NCI-H82 treated with DMSO at 0.1 percent for 48 hours (cell line): ENCODE measurements at regions not wholly inside any gene's neighbourhood (a gene's known extent, or its start where the extent isn't known, plus 50 kb on each side); places are given as distances from the start of the nearest gene placed in this dataset.
"Not testable (repeated sequence)": the region's sequence is repeated elsewhere in the genome, so short reads cannot be mapped to it uniquely, and the experiment has no call there.

Source experiments
- DNase-seq: peaks from one replicate; lab custom pipeline; 2025; ENCODE audit not compliant: unreplicated experiment; lab: John Stamatoyannopoulos, UW

DNA sequence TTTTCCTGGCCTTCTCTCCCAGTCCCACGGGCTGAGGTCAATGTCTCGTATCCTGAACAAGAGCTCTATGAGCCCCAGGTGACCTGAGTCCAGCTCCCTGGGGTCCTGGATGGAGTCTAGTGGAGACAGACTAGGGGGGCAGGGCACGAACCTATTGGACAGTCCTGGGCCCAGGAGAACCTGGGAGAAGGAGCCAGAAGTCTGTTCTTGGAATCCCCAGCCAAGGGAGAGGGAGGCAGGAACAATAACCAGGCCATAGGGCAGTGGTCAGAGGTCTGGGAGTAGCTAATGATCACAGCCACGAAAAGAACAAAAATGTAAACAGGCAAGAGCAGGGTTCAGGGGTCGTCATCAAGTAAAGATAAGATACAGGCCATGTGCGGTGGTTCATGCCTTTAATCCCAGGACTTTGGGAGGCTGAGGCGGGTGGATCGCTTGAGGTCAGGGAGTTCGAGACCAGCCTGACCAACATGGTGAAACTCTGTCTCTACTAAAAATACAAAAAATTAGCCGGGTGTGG lies 60.8 kb downstream of the COPRS start:
- DNase-seq: no peak

DNA sequence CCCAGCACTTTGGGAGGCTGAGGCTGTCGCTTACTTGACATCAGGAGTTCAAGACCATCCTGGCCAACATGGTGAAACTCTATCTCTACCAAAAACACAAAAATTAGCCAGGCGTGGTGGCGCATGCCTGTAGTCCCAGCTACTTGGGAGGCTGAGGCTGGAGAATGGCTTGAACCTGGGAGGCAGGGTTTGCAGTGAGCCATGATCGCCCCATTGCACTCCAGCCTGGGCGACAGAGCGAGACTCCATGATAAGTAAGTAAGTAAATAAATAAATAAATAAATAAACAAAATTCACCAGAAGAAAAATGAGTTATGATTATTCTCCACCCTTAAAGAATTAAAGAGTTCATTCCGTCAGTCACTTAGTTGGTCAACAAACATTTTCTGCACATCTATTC lies 63.1 kb downstream of the COPRS start:
- DNase-seq: not testable (repeated sequence)

- no peak for DNase-seq
Observed at GRCh38 chr17:31794111-31794510, 64.9 kb downstream of the COPRS start.

DNA sequence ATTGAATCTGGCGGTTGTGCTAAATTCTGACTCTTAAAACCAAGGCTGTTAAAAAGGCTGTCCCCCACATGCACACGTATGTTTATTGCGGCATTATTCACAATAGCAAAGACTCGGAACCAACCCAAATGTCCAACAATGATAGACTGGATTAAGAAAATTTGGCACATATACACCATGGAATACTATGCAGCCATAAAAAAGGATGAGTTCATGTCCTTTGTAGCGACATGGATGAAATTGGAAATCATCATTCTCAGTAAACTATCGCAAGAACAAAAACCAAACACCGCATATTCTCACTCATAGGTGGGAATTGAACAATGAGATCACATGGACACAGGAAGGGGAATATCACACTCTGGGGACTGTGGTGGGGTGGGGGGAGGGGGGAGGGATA lies 65.4 kb downstream of the COPRS start:
- not testable (repeated sequence) for DNase-seq

GRCh38 chr17:31792007-31792585 lies 66.9 kb downstream of the COPRS start:
- no peak for DNase-seq

DNA sequence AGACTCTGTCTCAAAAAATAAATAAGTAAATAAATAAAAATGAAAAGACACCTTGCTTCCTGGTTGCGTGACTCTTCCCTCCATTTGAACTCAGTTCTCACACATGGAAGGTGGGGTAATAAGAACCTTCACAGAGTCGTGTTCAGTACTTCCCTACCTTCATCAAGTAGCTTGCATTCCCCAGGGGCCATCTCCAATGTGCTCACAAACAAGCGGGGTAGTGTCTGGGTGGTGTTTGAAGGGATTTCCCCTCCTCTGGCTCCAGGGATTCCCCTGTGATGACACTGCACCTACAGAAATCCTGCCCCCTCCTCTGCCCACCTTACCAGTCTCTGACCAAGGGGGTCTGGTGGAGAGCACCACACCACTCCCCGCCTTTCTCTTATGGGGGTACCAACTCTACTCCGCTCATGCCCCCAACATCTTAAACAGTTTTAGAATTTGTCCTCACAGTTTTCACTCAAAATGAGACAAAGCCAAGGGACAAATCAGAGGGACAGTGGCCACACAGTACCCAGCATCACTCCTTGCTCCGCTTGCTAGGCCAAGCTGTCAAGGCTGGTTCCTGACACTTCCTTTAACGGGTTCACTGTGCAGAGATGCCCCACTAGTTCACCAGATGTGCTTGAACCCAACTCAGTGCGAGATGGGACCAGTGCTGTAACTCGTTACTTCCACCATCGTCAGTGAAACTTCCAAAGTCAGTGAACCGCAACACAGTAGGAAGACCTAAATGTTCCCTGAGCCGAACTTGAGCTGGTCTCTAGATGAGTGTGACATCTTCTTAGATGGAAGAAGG lies 69.1 kb downstream of the COPRS start:
- no peak for DNase-seq

- no peak for DNase-seq
Observed at GRCh38 chr17:31788956-31789355, 70.1 kb downstream of the COPRS start.

DNA sequence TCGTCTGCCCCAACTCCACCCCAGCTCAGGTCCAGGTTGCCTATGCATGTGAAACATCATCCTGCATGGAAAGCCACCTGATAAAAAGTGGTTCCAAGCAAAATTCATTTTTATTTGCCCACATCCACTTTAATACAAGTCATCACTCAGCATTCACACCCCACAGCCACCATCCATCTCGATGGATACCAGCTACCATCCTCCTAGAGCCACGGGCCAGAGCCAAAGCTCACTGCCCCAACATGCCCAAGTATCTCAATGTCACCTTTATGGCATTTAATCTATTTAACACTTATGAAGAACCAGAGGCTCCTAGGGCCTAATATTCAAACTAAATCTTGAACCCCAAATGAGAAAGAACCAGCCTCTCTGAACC lies 70.5 kb downstream of the COPRS start:
- no peak for DNase-seq

- no peak for DNase-seq
Observed at GRCh38 chr17:31787857-31788570, 71.0 kb downstream of the COPRS start.

DNA sequence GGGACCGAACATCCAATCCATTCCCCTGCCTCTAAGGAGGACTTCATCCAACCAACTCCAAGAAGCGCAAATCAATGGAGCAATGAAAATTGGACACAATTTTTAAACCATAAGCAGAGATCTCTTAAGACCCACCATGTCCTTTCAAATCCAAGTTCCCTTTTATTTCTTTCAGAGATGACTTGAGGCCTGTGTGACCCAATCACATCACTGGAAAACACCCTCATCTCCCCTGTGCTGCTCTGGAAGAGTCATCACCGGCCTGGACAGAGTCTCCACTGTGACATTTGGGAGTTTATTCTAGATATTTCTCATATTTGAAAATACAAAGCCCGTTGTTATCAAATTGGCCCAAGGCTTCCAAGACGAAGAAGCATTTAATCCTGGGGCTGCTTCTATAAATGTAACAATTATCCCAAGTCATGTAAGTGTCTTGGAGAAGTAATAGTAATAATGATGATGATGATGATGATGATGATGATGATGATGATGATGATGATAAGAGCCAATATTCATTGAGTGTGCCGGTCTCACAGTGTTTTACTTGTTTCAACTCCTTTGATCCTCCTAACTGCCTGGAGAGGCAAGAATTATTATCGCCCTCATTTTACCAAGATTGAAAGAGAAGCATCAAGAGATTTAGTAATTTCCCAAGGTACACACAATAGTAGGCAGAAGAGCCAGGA lies 72.1 kb downstream of the COPRS start:
- DNase-seq: no peak

DNA sequence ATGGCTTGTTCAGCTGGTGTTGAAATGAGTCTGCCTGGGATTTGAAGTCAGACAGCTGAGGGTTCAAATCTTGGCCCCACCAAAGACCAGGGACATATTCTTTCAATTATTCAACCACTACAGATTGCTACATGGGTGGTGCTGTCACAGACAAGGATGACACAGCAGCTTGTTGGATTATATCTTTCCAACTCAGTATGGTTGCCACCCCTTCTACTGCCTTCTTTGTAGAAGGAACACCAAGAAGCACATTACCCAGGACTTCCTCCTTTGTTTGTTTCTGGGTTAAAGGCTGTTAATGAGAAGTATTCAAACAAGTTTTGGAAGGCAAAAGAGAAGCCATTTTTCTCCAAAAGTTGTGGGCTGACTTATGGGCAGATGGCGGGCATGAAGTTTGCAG lies 78.6 kb downstream of the COPRS start:
- DNase-seq: no peak

DNA sequence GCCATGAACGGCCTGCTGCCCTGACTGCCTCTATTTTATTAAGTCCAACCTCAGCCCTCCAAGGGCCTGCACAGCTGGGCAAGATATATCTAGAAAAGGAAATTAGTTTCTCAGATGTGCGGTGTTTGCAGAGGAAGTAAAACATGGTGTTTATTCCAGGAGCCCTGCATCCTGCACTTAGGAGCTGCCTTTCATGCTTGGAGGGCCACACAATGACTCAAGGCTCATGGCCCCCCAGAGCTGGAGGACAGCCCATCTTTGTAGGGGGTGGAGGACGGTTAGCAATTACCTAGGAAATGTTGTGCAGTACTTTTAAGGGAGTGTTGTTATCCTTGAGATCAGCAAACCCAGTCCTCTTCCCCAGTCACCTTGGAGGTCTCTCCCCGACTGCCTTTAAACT lies 80.5 kb downstream of the COPRS start:
- DNase-seq: no peak

DNA sequence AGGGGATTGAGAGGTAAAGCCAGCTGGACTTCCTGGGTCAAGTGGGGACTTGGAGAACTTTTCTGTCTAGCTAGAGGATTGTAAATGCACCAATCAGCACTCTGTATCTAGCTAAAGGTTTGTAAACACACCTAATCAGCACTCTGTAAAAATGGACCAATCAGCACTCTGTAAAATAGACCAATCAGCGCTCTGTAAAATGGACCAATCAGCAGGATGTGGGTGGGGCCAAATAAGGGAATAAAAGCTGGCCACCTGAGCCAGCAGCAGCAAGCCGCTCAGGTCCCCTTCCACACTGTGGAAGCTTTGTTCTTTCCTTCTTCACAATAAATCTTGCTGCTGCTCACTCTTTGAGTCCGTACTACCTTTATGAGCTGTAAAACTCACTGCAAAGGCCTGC lies 87.7 kb downstream of the COPRS start:
- not testable (repeated sequence) for DNase-seq

- not testable (repeated sequence) for DNase-seq
Observed at GRCh38 chr17:31770501-31770900, 88.5 kb downstream of the COPRS start.

GRCh38 chr17:31761836-31762510 lies 97.1 kb downstream of the COPRS start:
- DNase-seq: not testable (repeated sequence)

DNA sequence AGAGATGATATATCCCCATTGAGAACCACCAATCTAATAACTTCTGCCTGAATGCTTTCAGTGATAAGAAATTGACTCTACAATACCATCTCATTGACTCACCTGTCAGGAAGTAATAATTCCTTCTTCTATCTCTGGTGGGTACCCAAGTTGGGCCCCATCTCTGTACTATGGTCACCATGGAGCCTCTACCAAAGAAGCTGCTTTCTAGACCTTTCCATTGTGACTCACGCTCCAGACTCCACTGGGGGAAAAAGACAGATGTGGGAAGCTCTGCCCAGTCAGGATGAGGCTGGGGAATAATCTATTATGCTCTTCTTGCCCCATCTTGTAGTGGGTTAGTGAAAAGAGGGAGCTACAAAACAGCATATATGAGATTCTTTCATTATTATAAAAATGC lies 100.4 kb downstream of the COPRS start:
- no peak for DNase-seq

DNA sequence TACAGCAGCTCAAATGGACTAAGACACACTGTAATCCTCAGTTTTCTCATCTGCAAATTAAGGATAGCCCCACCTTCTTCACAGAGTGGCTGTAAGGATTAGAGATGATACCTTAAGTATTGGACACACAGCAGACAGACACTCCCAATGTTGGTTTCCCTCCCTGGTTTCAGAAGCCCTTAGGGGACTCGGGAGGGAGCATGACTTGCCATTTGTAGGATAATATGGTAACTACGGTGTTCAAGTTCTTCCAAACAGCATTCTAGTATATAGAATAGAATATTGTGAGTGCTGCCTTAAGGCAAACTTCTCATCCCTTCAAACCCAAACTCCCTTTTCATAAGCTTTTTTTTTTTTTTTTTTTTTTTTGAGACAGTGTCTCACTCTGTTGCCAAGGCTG lies 101.9 kb downstream of the COPRS start:
- no peak for DNase-seq

DNA sequence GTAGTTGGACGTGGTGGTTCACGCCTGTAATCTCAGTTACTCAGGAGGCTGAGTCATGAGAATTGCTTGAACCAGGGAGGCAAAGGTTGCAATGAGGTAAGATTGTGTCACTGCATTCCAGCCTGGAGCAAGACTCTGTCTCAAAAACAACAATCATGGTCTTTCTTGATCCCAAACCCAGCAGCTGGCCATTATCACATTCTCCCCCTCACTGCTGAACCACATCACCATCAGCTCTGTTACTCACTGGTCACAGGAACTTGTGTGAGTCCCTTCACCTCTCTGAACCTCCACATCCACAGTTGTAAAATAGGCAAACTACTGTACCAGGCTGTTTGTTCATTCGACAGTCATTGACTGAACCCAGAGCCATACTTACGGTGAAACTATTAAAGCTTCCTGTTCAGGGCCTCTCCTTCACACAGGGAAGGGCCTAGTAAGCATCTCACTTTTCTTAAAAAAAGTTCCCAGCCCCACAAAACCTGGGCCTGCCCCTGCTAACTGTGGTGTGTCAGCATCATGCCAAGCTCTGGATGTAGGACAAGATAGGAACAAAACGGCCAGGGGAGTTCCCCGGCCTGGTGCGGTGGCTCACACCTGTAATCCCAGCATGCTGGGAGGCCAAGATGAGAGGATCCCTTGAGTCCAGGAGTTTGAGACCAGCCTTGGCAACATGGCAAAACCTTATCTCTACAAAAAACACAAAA lies 104.7 kb downstream of the COPRS start:
- DNase-seq: no peak

- no peak for DNase-seq
Observed at GRCh38 chr17:31753011-31753410, 106.0 kb downstream of the COPRS start.

DNA sequence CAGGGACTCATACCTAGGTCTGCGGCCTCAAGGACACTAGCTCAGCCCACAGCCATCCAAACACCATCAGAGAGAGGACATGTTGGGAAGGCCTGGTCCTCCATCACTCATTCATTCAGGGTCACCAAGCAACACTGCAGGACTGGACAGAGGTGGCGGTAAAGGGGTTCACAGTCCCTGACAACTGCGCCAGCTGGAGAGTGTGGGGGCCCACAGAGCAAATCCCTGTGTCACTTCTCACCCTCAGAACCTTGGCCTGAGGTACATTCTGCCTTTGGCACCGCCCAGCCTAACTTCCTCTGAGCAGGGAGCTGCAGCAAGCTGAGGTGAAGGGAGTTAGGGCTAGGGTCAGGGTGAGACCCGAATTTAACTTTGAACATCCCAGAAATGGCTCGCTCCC lies 106.5 kb downstream of the COPRS start:
- DNase-seq: no peak
